WERI-Rb-1 (cell line): ENCODE measurements at regions not wholly inside any gene's neighbourhood (a gene's known extent, or its start where the extent isn't known, plus 50 kb on each side); places are given as distances from the start of the nearest gene placed in this dataset.
A peak's percentile ranks its signal among the peaks of the same experiment; 100 is the strongest.

Source experiments
- DNase-seq: peaks from one replicate; pipeline ENCODE4 v3.0.0-alpha.2; 2020
- H3K27ac ChIP-seq: fragments of 250-450 bp; sonication (Bioruptor Pico); 2 replicates; pipeline ENCODE4 v1.5.1; 2020; ENCODE audit warnings: mild to moderate bottlenecking, moderate library complexity
- H3K27me3 ChIP-seq: fragments of 250-450 bp; sonication (Bioruptor Pico); 2 replicates; pipeline ENCODE4 v1.5.1; 2021; ENCODE audit warnings: mild to moderate bottlenecking, low read depth, moderate library complexity; ENCODE audit not compliant: insufficient read depth, severe bottlenecking
- H3K36me3 ChIP-seq: fragments of 250-450 bp; sonication (Bioruptor Pico); 2 replicates; pipeline ENCODE4 v1.5.1; 2020; ENCODE audit warnings: mild to moderate bottlenecking, moderate library complexity
- H3K4me3 ChIP-seq: 2 replicates; pipeline ENCODE4 v1.5.1; 2011; ENCODE audit warnings: low read depth, mild to moderate bottlenecking, control low read depth, low read length
- H3K9me3 ChIP-seq: fragments of 250-450 bp; sonication (Bioruptor Pico); 2 replicates; pipeline ENCODE4 v1.5.1; 2021; ENCODE audit warnings: mild to moderate bottlenecking, moderate library complexity; ENCODE audit not compliant: severe bottlenecking
- CTCF ChIP-seq: IDR thresholded peaks from 2 replicates; pipeline ENCODE4 v1.5.1; 2011; ENCODE audit warnings: low read depth, mild to moderate bottlenecking, control low read depth, inconsistent platforms, low read length

DNA sequence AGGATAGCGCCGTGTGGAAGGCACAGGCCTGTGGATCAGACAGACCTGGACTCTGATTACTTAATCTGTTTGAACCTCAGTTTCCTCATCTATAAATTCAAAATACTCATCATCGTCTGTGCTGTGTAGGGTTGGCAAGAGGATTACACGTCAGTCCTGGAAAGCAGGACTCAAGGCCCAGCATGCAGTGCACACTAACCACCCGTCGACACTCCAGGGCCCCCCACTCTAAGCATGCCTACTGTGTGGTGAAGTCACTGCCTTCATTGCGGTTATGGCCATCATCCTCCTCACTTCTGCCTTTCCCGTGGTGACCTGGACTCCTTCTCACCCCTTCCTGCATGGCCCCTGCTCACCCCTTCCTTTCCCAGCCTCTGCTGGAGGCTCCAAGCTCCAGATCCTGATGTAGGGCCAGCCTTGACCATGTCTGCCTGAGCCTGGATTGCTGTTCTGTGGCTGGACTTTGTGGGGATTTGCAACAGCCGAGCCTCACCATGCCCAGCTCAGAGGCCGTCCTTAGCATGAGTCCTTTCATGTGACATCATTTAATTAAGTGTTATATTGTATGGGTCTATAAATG is 1158.0 kb downstream of the TBC1D22A start:
- Histone ChIP-seq H3K36me3 (no peaks in the 10 kb centered on the region), H3K27me3 (no peaks in the 10 kb centered on the region), H3K9me3 (peaks cover 10% of the 10 kb centered on the region), H3K4me3 (no peak overlapping the region), H3K27ac (peak overlapping the region; percentile 96)
- DNase-seq = no peak
- no peak for TF ChIP-seq CTCF

DNA sequence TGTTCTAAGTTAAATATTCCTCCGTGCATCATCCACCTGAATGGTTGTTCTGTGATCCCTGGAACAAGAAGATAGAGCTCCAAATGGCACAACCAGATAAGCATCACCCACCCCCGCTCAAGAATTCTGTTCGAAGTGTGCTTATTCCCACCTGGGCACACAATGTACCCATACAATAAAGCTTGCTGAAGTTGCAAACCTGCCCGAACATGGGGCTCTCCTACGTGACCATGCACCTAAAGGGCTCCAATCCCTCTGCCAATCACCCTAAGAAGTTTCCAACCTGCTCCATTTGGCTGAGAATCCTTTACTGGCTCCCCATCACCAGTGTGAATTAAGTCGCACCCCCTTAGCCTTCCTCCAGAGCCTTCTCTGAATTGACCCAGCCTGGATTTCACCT is 1157.4 kb downstream of the TBC1D22A start:
- no peaks in the 10 kb centered on the region for H3K36me3 ChIP-seq
- H3K9me3 ChIP-seq = peaks cover 10% of the 10 kb centered on the region
- peak overlapping the region; percentile 96 for H3K27ac ChIP-seq
- no peak for TF ChIP-seq CTCF
- no peak for DNase-seq
- no peak overlapping the region for H3K4me3 ChIP-seq
- H3K27me3 ChIP-seq = no peaks in the 10 kb centered on the region

- DNase-seq = peak; percentile 92
- H3K9me3 ChIP-seq = peaks cover 3% of the 10 kb centered on the region
- no peak for TF ChIP-seq CTCF
Measured at GRCh38 chr22:47919001-47919441, 1156.6 kb downstream of the TBC1D22A start.

GRCh38 chr22:47918276-47918921 is 1155.9 kb downstream of the TBC1D22A start:
- Histone ChIP-seq H3K27ac (peak overlapping the region; percentile 96), H3K4me3 (peak overlapping the region; percentile 37), H3K36me3 (no peaks in the 10 kb centered on the region), H3K27me3 (no peaks in the 10 kb centered on the region), H3K9me3 (no peaks in the 10 kb centered on the region)
- peak; percentile 83 for DNase-seq
- 0 out of 2 replicates have a peak, but pooled peaks have one; percentile 1 for TF ChIP-seq CTCF

More at GRCh38 chr22:47919001-47919441, 1156.6 kb downstream of the TBC1D22A start:
- Histone ChIP-seq H3K27ac (peak overlapping the region; percentile 96), H3K4me3 (peak overlapping the region; percentile 37), H3K36me3 (no peaks in the 10 kb centered on the region), H3K27me3 (no peaks in the 10 kb centered on the region)

GRCh38 chr22:47914481-47915097 is 1152.1 kb downstream of the TBC1D22A start:
- no peak for DNase-seq
- no peak for TF ChIP-seq CTCF
- no peaks in the 10 kb centered on the region for H3K36me3 ChIP-seq
- no peaks in the 10 kb centered on the region for H3K27me3 ChIP-seq
- no peak overlapping the region for H3K4me3 ChIP-seq
- H3K9me3 ChIP-seq = peaks cover 5% of the 10 kb centered on the region
- H3K27ac ChIP-seq = no peak overlapping the region
